ENCODE measurements at regions not wholly inside any gene's neighbourhood (a gene's known extent, or its start where the extent isn't known, plus 50 kb on each side); places are given as distances from the start of the nearest gene placed in this dataset.
A peak's percentile ranks its signal among the peaks of the same experiment; 100 is the strongest.

DNA sequence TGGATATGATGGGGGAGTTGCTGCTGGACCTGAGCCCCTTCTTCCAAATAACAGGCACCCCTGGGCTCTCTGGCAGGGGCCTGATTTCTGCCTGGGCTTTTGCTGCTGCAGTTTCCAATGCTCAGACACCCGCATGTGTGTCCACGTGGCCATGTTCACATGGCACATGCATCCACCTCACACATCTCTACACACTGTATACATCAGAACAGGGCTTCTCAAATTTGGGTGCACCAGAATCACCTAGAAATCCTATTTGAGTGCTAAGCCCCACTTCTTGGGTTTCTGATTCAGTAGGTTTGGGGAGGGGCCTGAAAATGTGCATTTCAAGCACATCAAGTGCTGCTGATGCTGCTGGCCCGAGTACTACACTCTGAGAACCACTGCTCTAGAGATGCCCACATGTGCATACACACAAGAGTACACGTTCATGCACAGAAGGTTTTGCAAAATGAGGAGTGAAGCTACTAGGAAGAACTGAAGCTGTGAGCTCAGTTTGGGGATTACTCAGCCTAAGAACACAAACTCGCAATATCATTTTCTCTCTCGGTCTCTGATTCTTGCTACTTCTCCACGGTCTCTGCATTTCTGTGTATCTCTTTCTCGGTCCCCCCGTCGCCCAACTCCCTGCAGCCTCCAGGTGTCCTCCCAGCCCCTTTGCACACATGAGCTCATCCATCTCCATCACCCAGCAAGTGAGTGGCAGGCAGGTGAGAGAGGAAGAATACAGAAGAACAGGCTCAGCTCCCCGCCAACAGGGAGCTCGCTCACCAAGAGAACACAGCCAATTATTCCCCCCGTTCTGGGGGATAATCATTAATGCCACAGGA is 97.0 kb downstream of the PCDH1 start:
- no peaks in the 10 kb centered on the region for H3K36me3 ChIP-seq (ENCODE audit: control insufficient read depth in 1 of 2, insufficient read depth in 2 of 2, low read length in 2 of 2)
- H3K79me2 ChIP-seq (ENCODE audit: insufficient read depth, low read length): no peaks in the 10 kb centered on the region
- H3K4me2 ChIP-seq (ENCODE audit: low read length): no peak overlapping the region
- H3K27ac ChIP-seq (ENCODE audit: low read depth, low read length): no peak overlapping the region
- no peak overlapping the region for H3K4me3 ChIP-seq (replicated peaks in 1 of 2; ENCODE audit: low read depth in 1 of 2, low read length in 2 of 2)
- H3K9me3 ChIP-seq (ENCODE audit: control insufficient read depth in 1 of 2, insufficient read depth in 1 of 2, low read depth in 1 of 2, low read length in 2 of 2): no peaks in the 10 kb centered on the region
- no peaks in the 10 kb centered on the region for H4K20me1 ChIP-seq (ENCODE audit: insufficient read depth)
- ATAC-seq: peak; percentile 45; the same call in 1 of the 2 replicates
- H3K9ac ChIP-seq (ENCODE audit: low read length): no peak overlapping the region
- TF ChIP-seq ATF3 (IDR thresholded peaks at IDR 0.05) (no peak), EZH2phosphoT487 (IDR thresholded peaks at IDR 0.05; ENCODE audit: borderline replicate concordance) (no peak), SIN3A (IDR thresholded peaks at IDR 0.05; ENCODE audit: low read depth) (no peak), POLR2AphosphoS5 (IDR thresholded peaks at IDR 0.05; ENCODE audit: low read depth, low read length) (no peak), RAD21 (IDR thresholded peaks at IDR 0.05; ENCODE audit: low read depth) (peak; percentile 49; the same call in 1 of the 2 replicates), CBX3 (IDR thresholded peaks at IDR 0.05; ENCODE audit: low read depth) (no peak), ZNF274 (IDR thresholded peaks at IDR 0.05; ENCODE audit: low read depth, low read length) (no peak), POLR2A (IDR thresholded peaks at IDR 0.05; ENCODE audit: borderline replicate concordance, extremely low read depth, insufficient read depth, insufficient read length) (no peak)
- TF ChIP-seq, protein P1, sequence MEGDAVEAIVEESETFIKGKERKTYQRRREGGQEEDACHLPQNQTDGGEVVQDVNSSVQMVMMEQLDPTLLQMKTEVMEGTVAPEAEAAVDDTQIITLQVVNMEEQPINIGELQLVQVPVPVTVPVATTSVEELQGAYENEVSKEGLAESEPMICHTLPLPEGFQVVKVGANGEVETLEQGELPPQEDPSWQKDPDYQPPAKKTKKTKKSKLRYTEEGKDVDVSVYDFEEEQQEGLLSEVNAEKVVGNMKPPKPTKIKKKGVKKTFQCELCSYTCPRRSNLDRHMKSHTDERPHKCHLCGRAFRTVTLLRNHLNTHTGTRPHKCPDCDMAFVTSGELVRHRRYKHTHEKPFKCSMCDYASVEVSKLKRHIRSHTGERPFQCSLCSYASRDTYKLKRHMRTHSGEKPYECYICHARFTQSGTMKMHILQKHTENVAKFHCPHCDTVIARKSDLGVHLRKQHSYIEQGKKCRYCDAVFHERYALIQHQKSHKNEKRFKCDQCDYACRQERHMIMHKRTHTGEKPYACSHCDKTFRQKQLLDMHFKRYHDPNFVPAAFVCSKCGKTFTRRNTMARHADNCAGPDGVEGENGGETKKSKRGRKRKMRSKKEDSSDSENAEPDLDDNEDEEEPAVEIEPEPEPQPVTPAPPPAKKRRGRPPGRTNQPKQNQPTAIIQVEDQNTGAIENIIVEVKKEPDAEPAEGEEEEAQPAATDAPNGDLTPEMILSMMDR (IDR thresholded peaks at IDR 0.05 in 2 of 3, conservative IDR thresholded peaks at IDR 0.05 in 1 of 3; ENCODE audit: borderline replicate concordance in 1 of 3, insufficient read depth in 1 of 3, low read depth in 2 of 3, low read length in 2 of 3): peak in 1 of 3 experiments; percentile 15; a peak in 1 of 6 replicates
- no peak overlapping the region for H2AFZ ChIP-seq (ENCODE audit: low read depth, low read length, poor library complexity, severe bottlenecking)
- H3K9me2 ChIP-seq (ENCODE audit: insufficient read depth): no peaks in the 10 kb centered on the region
- intact Hi-C loops (cut with micrococcal nuclease): no loop called here
- no peaks in the 10 kb centered on the region for H3K27me3 ChIP-seq (ENCODE audit: insufficient read depth, low read length)
- no TSS peak for BruUV-seq (replicated peaks)
- POLR2A ChIA-PET: no interaction called here
- CTCF ChIA-PET: no interaction called here
- peaks cover 5 to 21% of the 10 kb centered on the region in 2 experiments for H3K4me1 ChIP-seq (ENCODE audit: control insufficient read depth in 1 of 2, insufficient read depth in 2 of 2, low read length in 2 of 2)
- RAD21 ChIA-PET (ENCODE audit: low non-redundant PET in 1 of 2, low total read pairs in 2 of 2, uncharacterized antibody in 2 of 2, unreplicated experiment in 2 of 2): no interaction called here
- no peak for DNase-seq (ENCODE audit: low read depth, low spot score)

Data from HCT116 (cell line).